ENCODE measurements at regions not wholly inside any gene's neighbourhood (a gene's known extent, or its start where the extent isn't known, plus 50 kb on each side); places are given as distances from the start of the nearest gene placed in this dataset.

DNA sequence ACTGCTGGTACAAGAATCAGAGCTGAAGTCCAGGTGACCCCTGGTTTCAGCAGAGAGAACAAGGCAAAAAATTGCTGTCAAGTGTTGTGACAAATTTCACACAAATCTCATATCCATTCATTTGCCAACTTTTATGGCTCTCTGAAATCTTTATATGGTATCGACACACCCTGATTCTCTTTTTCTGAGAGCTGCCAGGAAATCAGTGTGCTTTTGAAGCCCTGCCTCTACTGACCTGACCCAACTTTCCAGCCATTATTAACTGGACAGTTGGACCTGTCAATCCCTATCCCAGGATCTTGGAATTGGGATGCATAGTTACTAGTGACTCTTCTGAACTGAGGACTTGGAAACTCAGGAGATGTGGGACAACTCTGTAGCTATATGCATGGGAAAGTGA lies 288.2 kb upstream of the GADL1 start:
- H3K4me1 ChIP-seq: no peaks in the 10 kb centered on the region
- DNase-seq (no peak), ATAC-seq (no peak)
- intact Hi-C loops (cut with DNase I): no loop called here
- H3K27me3 ChIP-seq: no peaks in the 10 kb centered on the region
- no peak overlapping the region for H3K27ac ChIP-seq
- H3K4me3 ChIP-seq: no peak overlapping the region
- H3K36me3 ChIP-seq: no peaks in the 10 kb centered on the region
- TF ChIP-seq, protein P1, sequence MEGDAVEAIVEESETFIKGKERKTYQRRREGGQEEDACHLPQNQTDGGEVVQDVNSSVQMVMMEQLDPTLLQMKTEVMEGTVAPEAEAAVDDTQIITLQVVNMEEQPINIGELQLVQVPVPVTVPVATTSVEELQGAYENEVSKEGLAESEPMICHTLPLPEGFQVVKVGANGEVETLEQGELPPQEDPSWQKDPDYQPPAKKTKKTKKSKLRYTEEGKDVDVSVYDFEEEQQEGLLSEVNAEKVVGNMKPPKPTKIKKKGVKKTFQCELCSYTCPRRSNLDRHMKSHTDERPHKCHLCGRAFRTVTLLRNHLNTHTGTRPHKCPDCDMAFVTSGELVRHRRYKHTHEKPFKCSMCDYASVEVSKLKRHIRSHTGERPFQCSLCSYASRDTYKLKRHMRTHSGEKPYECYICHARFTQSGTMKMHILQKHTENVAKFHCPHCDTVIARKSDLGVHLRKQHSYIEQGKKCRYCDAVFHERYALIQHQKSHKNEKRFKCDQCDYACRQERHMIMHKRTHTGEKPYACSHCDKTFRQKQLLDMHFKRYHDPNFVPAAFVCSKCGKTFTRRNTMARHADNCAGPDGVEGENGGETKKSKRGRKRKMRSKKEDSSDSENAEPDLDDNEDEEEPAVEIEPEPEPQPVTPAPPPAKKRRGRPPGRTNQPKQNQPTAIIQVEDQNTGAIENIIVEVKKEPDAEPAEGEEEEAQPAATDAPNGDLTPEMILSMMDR (IDR thresholded peaks at IDR 0.05): no peak
- H3K9me3 ChIP-seq: no peaks in the 10 kb centered on the region

DNA sequence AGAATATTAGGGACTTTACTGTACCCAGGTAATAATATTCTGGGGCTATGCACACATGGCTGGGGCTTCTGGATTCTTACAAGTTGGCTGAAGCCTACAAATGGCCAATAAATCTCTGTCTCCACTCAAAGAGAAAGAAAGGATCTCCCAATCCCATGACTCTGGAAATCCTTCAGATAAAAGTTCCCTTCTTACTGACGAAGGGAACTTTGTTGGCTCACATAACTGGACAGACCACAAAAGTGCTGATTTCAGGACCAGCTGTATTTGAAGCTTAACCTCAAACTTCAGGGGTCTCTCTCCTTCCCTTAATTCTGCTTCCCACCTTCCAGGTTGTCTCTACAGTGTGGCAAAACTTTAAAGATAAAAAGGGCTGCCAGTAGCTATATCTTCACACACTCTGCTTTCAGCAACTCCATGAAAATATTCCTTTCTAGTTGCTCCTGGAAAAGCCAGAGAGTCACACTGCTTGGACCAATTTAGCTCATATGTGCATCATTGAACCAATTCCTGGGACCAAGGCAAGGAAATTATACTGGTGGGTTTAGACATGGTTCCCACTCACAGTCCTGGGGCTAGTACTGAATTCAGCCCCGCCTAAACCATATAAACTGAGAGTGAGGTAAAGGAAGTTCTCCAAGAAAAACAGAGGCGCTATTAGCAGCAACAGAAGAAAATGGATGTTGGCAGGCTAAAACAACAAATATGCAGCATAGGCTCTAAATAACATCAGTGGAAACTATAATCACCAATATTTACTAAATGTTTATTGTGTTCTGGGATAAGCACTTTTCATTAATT lies 290.0 kb upstream of the GADL1 start:
- H3K27ac ChIP-seq: no peak overlapping the region
- intact Hi-C loops (cut with DNase I): no loop called here
- ATAC-seq: no peak
- no peaks in the 10 kb centered on the region for H3K9me3 ChIP-seq
- no peak for DNase-seq
- no peaks in the 10 kb centered on the region for H3K27me3 ChIP-seq
- H3K4me1 ChIP-seq: no peaks in the 10 kb centered on the region
- TF ChIP-seq, protein P1 (IDR thresholded peaks at IDR 0.05): no peak
- no peaks in the 10 kb centered on the region for H3K36me3 ChIP-seq
- H3K4me3 ChIP-seq: no peak overlapping the region

DNA sequence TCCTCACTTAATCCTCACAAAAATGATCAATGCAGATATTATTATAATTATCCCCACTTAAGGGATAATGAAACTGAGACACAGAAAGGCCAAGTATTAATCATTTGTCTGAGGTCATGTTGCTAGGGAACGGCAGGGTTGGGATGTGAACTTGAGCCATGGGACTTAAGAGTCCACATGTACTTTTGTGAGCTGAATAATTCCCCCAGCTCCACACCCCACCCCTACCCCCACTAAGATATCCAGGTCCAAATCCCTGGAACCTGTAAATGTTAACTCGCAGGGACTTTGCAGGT lies 290.5 kb upstream of the GADL1 start:
- no peaks in the 10 kb centered on the region for H3K9me3 ChIP-seq
- intact Hi-C loops (cut with DNase I): no loop called here
- no peak overlapping the region for H3K4me3 ChIP-seq
- ATAC-seq (no peak), DNase-seq (no peak)
- H3K36me3 ChIP-seq: no peaks in the 10 kb centered on the region
- TF ChIP-seq, protein P1 (IDR thresholded peaks at IDR 0.05): no peak
- no peak overlapping the region for H3K27ac ChIP-seq
- no peaks in the 10 kb centered on the region for H3K4me1 ChIP-seq
- no peaks in the 10 kb centered on the region for H3K27me3 ChIP-seq

DNA sequence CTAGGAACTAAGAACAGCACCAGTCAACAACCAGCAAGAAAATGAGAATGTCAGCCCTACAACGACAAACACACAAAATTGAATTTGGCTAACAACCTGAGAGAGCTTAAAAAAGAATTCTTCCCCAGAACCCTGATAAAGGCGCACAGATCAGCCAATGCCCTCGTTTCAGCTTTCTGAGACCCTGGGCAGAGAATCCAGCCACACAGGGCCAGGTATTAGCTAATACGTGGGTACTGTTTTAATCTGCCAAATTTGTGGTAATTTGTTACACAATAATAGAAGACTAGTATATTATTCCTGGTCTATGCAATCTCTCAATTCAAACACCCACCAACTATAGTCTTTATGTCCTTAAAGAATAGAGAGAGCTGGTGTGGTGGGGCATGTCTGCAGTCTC lies 291.6 kb upstream of the GADL1 start:
- H3K36me3 ChIP-seq: no peaks in the 10 kb centered on the region
- no peak overlapping the region for H3K4me3 ChIP-seq
- H3K27ac ChIP-seq: no peak overlapping the region
- DNase-seq (no peak), ATAC-seq (no peak)
- intact Hi-C loops (cut with DNase I): no loop called here
- no peaks in the 10 kb centered on the region for H3K9me3 ChIP-seq
- TF ChIP-seq, protein P1 (IDR thresholded peaks at IDR 0.05): no peak
- H3K4me1 ChIP-seq: no peaks in the 10 kb centered on the region
- no peaks in the 10 kb centered on the region for H3K27me3 ChIP-seq

DNA sequence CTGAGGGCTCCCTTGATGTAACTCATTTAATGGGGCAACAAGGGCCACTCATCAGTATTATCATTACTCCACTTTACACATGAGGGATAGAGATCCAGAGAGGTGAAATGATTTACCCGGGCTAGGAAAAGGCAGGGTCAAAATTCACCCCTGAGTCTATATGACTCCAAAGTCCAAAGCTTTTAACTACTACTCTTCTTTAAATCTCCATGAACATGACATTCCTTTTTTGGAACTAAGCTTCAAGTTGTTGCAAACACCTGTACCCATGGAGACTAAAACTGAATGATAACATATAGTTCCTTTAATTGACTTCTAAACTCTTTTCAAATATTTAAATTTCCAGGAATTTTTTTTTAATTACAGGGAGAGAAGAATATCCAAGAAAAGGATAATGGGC lies 292.9 kb upstream of the GADL1 start:
- H3K27ac ChIP-seq: no peak overlapping the region
- H3K27me3 ChIP-seq: no peaks in the 10 kb centered on the region
- no peaks in the 10 kb centered on the region for H3K4me1 ChIP-seq
- H3K36me3 ChIP-seq: no peaks in the 10 kb centered on the region
- ATAC-seq (no peak), DNase-seq (no peak)
- H3K9me3 ChIP-seq: no peaks in the 10 kb centered on the region
- no peak overlapping the region for H3K4me3 ChIP-seq
- TF ChIP-seq, protein P1 (IDR thresholded peaks at IDR 0.05): no peak
- intact Hi-C loops (cut with DNase I): no loop called here

DNA sequence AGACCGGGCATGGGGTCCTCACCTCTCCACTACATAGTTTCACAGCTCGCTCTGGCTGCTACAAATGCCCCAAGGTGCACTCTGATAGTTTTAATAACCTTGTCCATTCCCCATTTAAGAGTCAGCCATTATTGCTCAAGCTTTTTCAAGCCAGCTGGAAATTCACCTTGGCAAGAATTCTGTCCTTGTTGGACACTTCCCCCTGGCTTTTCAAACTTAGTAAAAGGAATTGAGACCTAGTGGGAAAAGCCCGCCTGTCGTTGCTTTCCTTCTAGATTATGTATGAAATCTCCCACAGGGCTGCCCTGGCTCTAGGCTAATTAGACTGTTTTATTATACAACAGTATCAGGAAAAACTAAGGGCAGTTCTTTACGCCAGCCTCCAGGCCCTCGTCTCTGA lies 293.7 kb upstream of the GADL1 start:
- DNase-seq (no peak), ATAC-seq (no peak)
- Histone ChIP-seq H3K27ac (no peak overlapping the region), H3K4me1 (no peaks in the 10 kb centered on the region), H3K4me3 (no peak overlapping the region), H3K36me3 (no peaks in the 10 kb centered on the region), H3K27me3 (no peaks in the 10 kb centered on the region), H3K9me3 (no peaks in the 10 kb centered on the region)
- TF ChIP-seq, protein P1 (IDR thresholded peaks at IDR 0.05): no peak
- intact Hi-C loops (cut with DNase I): no loop called here
